Prostate gland (tissue), 2 donors: ENCODE measurements at regions not wholly inside any gene's neighbourhood (a gene's known extent, or its start where the extent isn't known, plus 50 kb on each side); places are given as distances from the start of the nearest gene placed in this dataset.
"Not testable (repeated sequence)": the region's sequence is repeated elsewhere in the genome, so short reads cannot be mapped to it uniquely, and the experiment has no call there.

ENCODE experiments used
- POLR2A ChIP-seq: fragments of 450-650 bp; IDR thresholded peaks from one replicate; pipeline ENCODE4 v1.6.1; 2016; ENCODE audit warnings: antibody characterized with exemption, mild to moderate bottlenecking
- POLR2AphosphoS5 ChIP-seq: sonication (generic); formaldehyde crosslinking; IDR thresholded peaks from one replicate; pipeline ENCODE4 v1.6.1; 2017; ENCODE audit warnings: antibody characterized with exemption
- TF ChIP-seq, protein P1 (sequence below), 4 experiments: fragments of 200-600 bp in 2 of 4; fragments of 450-650 bp in 2 of 4; sonication (generic) in 2 of 4; IDR thresholded peaks; 1 replicate in 3 of 4; 2 replicates in 1 of 4; pipeline ENCODE4 v1.5.1; 2016 to 2019; ENCODE audit warnings: antibody characterized with exemption in 4 of 4, mild to moderate bottlenecking in 2 of 4, moderate library complexity in 2 of 4

DNA sequence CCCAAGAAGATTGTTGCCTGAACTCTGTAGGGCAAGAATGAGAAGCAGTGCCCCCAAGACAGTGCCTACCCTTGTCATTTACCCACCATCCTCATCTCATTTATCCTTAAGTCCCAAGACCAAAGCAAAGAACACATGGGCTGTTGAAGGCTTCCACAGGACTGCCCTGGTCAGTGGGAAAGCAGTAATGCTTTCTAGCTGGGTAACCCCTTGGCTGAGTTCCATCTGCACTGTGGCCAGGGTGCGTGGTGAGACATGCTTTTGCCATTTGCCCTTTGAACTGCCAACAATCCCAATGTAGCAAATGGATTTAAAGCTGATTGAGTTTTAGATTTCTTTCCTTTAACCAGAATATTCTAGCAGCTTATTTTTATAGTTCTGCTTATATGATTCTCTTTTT lies 103.5 kb upstream of the IKBKE start:
- TF ChIP-seq, protein P1, sequence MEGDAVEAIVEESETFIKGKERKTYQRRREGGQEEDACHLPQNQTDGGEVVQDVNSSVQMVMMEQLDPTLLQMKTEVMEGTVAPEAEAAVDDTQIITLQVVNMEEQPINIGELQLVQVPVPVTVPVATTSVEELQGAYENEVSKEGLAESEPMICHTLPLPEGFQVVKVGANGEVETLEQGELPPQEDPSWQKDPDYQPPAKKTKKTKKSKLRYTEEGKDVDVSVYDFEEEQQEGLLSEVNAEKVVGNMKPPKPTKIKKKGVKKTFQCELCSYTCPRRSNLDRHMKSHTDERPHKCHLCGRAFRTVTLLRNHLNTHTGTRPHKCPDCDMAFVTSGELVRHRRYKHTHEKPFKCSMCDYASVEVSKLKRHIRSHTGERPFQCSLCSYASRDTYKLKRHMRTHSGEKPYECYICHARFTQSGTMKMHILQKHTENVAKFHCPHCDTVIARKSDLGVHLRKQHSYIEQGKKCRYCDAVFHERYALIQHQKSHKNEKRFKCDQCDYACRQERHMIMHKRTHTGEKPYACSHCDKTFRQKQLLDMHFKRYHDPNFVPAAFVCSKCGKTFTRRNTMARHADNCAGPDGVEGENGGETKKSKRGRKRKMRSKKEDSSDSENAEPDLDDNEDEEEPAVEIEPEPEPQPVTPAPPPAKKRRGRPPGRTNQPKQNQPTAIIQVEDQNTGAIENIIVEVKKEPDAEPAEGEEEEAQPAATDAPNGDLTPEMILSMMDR (IDR thresholded peaks at IDR 0.05), result not testable (repeated sequence)
- not testable (repeated sequence) for TF ChIP-seq POLR2AphosphoS5, POLR2A
